ENCODE measurements at regions not wholly inside any gene's neighbourhood (a gene's known extent, or its start where the extent isn't known, plus 50 kb on each side); places are given as distances from the start of the nearest gene placed in this dataset.
"Not testable (repeated sequence)": the region's sequence is repeated elsewhere in the genome, so short reads cannot be mapped to it uniquely, and the experiment has no call there.

GRCh38 chr2:180775711-180776110, 204.7 kb upstream of the UBE2E3 start:
- DNase-seq, result no peak
- Histone ChIP-seq H3K4me1 (no peaks in the 10 kb centered on the region), H3K9me3 (no peaks in the 10 kb centered on the region), H3K36me3 (no peaks in the 10 kb centered on the region), H3K27ac (no peak overlapping the region), H3K4me3 (no peak overlapping the region), H3K27me3 (no peaks in the 10 kb centered on the region)
- TF ChIP-seq CTCF (IDR thresholded peaks at IDR 0.05) (no peak), POLR2A (IDR thresholded peaks at IDR 0.05) (no peak)

- DNase-seq, H3K9me3 ChIP-seq, H3K4me1 ChIP-seq, H3K36me3 ChIP-seq, H3K27ac ChIP-seq, H3K4me3 ChIP-seq, H3K27me3 ChIP-seq: not testable (repeated sequence)
These were observed 215.1 kb upstream of the UBE2E3 start for GRCh38 chr2:180765316-180765715.

- H3K4me3 ChIP-seq, result no peak overlapping the region
- H3K27ac ChIP-seq, result no peak overlapping the region
- TF ChIP-seq POLR2A (IDR thresholded peaks at IDR 0.05) (no peak), CTCF (IDR thresholded peaks at IDR 0.05) (no peak)
- H3K4me1 ChIP-seq, result no peaks in the 10 kb centered on the region
- H3K9me3 ChIP-seq, result no peaks in the 10 kb centered on the region
- DNase-seq, result no peak
- no peaks in the 10 kb centered on the region for H3K36me3 ChIP-seq
- no peaks in the 10 kb centered on the region for H3K27me3 ChIP-seq
These were observed 217.0 kb upstream of the UBE2E3 start for GRCh38 chr2:180763263-180763989.

- H3K4me3 ChIP-seq, result no peak overlapping the region
- TF ChIP-seq CTCF (IDR thresholded peaks at IDR 0.05), result no peak
- TF ChIP-seq POLR2A (IDR thresholded peaks at IDR 0.05), result no peak
- H3K27me3 ChIP-seq, result no peaks in the 10 kb centered on the region
- H3K27ac ChIP-seq, result no peak overlapping the region
- no peaks in the 10 kb centered on the region for H3K36me3 ChIP-seq
- no peaks in the 10 kb centered on the region for H3K9me3 ChIP-seq
- H3K4me1 ChIP-seq, result no peaks in the 10 kb centered on the region
- no peak for DNase-seq
These were observed 219.2 kb upstream of the UBE2E3 start for GRCh38 chr2:180761224-180761623.

- H3K36me3 ChIP-seq, result no peaks in the 10 kb centered on the region
- H3K27me3 ChIP-seq, result no peaks in the 10 kb centered on the region
- H3K9me3 ChIP-seq, result no peaks in the 10 kb centered on the region
- no peak overlapping the region for H3K4me3 ChIP-seq
- no peak overlapping the region for H3K27ac ChIP-seq
- DNase-seq, result no peak
- H3K4me1 ChIP-seq, result no peaks in the 10 kb centered on the region
- TF ChIP-seq POLR2A (IDR thresholded peaks at IDR 0.05) (no peak), CTCF (IDR thresholded peaks at IDR 0.05) (no peak)
These were observed 220.8 kb upstream of the UBE2E3 start for GRCh38 chr2:180759631-180760030.

- Histone ChIP-seq H3K9me3 (no peaks in the 10 kb centered on the region), H3K4me1 (no peaks in the 10 kb centered on the region), H3K4me3 (no peak overlapping the region), H3K36me3 (no peaks in the 10 kb centered on the region), H3K27ac (no peak overlapping the region), H3K27me3 (no peaks in the 10 kb centered on the region)
- no peak for TF ChIP-seq POLR2A (IDR thresholded peaks at IDR 0.05)
- no peak for TF ChIP-seq CTCF (IDR thresholded peaks at IDR 0.05)
- no peak for DNase-seq
These were observed 226.3 kb upstream of the UBE2E3 start for GRCh38 chr2:180753809-180754761.

All from Peyer's patch (tissue), 4 donors.